DOHH2 (cell line): ENCODE measurements at regions not wholly inside any gene's neighbourhood (a gene's known extent, or its start where the extent isn't known, plus 50 kb on each side); places are given as distances from the start of the nearest gene placed in this dataset.

Experiments
- CTCF ChIP-seq: fragments of 200-600 bp; sonication (generic); IDR thresholded peaks from one replicate; pipeline ENCODE4 v1.5.1; 2014; ENCODE audit warnings: antibody characterized with exemption, mild to moderate bottlenecking, low read depth, low read length; ENCODE audit not compliant: poor library complexity, severe bottlenecking
- EZH2phosphoT487 ChIP-seq: fragments of 200-600 bp; sonication (generic); IDR thresholded peaks from 2 replicates; pipeline ENCODE4 v1.6.1; 2017; ENCODE audit warnings: borderline replicate concordance, mild to moderate bottlenecking, antibody characterized with exemption, low read length, moderate library complexity, mixed read lengths

- TF ChIP-seq CTCF = no peak
- no peak for TF ChIP-seq EZH2phosphoT487
Measured at GRCh38 chr17:54196751-54197150, 374.0 kb downstream of the KIF2B start.
